G401 (cell line): ENCODE measurements at regions not wholly inside any gene's neighbourhood (a gene's known extent, or its start where the extent isn't known, plus 50 kb on each side); places are given as distances from the start of the nearest gene placed in this dataset.
A peak's percentile ranks its signal among the peaks of the same experiment; 100 is the strongest.
"Not testable (repeated sequence)": the region's sequence is repeated elsewhere in the genome, so short reads cannot be mapped to it uniquely, and the experiment has no call there.

Experiments used
- DNase-seq: peaks from one replicate; pipeline ENCODE4 v3.0.0-alpha.2; 2015; ENCODE audit warnings: low spot score
- in situ Hi-C: cut with HindIII; loops from 2 replicates; pipeline ENCODE4 v1.10.0; 2016; ENCODE audit warnings: low sequenced_read_pairs, mixed read lengths

DNA sequence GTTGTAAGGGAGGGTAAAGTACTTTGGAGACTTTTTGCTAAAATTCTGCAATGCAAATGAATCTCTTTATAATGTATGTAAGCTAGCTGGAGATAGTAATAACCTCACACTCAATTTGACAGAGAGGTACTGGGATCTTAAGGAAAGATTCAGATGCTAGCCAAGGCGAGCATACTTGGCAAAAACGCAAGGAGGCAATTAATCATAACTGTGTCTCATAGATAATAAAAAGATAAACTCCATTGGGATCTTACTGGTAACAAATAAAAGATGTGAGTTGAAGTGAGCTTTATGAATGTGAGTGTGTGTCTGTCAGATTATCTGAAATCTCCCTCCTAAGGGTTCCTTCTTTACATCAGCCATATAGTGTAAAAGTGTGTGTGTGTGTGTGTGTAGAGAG lies 533.0 kb downstream of the TMX3 start:
- no peak for DNase-seq
- in situ Hi-C loops = no loop called here

DNA sequence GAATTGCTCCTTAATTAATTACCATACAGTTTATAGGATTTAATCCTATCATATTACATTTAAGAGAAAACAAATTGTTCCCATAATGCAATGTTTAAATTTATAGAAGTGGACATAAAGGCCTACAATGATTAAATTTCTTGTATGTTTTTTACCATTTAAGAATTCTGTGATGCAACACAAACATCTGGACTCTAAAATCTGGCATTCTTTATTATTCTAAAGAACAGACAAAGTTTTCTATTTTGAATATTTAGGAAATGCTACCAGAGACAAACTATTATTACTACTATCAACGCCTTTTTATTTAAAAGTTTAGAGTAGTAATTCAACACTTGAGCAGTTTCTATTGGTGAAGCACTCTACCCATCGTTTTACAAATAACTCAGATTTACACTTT lies 535.1 kb downstream of the TMX3 start:
- in situ Hi-C loops = no loop called here
- DNase-seq = no peak

DNA sequence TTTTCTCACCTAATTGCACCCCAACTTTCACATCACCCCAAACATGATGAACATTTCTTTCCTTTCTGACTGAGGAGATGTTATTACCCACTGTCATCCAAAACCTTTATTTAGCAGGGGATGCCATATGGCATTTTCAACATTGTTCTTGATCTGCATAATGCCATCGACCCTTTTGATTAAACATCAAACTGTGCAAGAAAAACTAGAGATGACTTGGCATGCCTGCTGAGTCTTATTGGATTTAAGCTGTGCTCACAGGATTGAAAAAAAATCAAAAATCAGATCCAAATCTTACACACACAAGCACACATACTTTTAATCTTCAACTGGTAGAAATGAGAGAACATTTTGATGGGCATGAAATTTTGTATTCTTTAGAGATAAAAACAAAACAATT lies 536.0 kb downstream of the TMX3 start:
- DNase-seq = peak; percentile 56
- in situ Hi-C loops = no loop called here

GRCh38 chr18:68177807-68178702 lies 536.9 kb downstream of the TMX3 start:
- in situ Hi-C loops = no loop called here
- peak; percentile 60 for DNase-seq

DNA sequence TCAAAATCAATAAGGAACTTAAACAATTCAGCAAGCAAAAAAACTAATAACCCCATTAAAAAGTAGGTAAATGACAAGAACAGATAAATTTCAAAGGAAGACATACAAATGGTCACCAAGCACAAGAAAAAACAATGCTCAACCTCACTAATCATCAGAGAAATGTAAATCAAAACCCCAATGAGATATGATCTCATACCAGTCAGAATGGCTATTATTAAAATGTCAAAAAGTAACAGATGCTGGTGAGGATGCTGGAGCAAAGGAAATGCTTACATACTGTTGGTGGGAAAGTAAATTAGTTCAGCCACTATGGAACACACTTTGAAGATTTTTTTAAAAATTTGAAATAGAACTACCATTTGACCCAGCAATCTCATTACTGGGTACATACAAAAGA lies 538.0 kb downstream of the TMX3 start:
- in situ Hi-C loops = no loop called here
- DNase-seq = no peak

- in situ Hi-C loops = no loop called here
- DNase-seq = no peak
These were observed 541.9 kb downstream of the TMX3 start for GRCh38 chr18:68172842-68173549.

DNA sequence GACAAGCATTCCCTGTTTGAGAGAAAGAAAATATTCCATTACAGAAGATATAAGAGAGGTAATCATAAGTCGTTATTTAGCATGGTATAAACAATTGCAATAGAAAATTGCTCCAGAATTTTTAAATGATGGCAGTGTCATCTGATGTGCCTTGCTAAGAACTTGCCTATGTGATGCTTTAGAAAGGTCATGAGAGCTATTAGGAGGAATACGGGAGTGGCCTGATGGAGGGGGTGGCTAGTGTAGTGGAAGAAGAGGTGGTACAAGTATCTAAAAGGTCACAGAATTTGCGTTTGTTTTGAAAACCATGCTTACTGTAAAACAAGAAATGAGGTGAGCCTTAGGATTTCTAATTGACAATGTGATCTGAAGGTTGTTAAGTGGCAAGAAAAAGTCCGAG lies 550.0 kb downstream of the TMX3 start:
- DNase-seq = no peak
- in situ Hi-C loops = no loop called here

GRCh38 chr18:68153821-68154220 lies 561.1 kb downstream of the TMX3 start:
- in situ Hi-C loops, DNase-seq: not testable (repeated sequence)

DNA sequence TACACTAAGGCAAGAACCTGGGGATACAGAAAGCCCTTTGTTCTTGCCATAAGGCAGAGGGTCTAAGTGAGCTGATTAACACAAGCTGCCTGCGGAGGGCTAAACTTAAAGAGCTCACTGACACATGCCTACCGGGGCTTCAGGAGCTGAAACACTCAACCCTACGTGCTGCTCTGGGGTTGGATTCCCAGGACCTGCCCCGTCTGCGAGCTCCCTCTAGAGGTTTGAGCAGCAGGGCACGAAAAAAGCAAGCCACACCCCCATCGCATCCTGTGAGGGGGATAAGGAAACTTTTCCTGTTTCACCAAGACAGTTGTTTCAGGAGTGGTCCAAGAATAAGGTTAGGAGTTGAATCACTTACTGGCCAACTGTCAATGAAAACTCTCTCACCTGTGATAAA lies 562.1 kb downstream of the TMX3 start:
- in situ Hi-C loops = no loop called here
- DNase-seq = no peak

DNA sequence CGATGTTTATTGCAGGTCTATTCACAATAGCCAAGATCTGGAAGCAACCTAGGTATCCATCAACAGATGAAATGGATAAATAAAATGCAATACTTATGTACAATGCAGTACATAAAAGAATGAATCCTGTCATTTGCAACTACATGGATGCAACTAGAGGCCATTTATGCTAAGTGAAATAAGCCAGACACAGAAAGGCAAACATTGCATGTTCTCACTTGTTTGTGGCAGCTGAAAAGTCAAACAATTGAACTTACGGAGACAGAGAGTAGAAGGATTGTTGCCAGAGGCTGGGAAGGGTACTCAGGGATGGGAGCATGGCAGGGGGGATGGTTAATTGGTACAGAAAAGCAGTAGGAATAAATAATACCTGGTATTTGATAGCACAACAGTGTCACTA lies 563.9 kb downstream of the TMX3 start:
- in situ Hi-C loops = no loop called here
- no peak for DNase-seq

GRCh38 chr18:68148863-68149262 lies 566.0 kb downstream of the TMX3 start:
- in situ Hi-C loops = no loop called here
- no peak for DNase-seq

GRCh38 chr18:68147728-68148127 lies 567.2 kb downstream of the TMX3 start:
- DNase-seq = no peak
- in situ Hi-C loops = no loop called here

DNA sequence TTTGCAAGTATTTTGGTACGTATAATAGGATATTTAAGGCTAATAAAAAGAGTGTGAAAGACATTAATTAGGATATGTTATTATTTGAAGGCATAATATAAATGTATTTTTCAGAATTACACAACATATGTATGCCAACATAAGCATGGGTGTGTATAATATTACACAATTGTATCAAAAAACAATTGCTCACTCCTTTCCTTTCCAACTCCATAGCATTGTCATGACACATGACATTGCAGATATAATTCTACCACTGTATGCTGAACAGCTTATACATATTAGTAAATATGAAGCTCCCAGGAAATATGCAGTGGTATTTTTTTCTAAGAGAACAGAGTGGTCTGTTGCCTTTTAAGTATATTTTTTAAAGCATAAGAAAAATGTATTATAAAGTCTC lies 593.1 kb downstream of the TMX3 start:
- no peak for DNase-seq
- in situ Hi-C loops = no loop called here

GRCh38 chr18:68121308-68121707 lies 593.6 kb downstream of the TMX3 start:
- no peak for DNase-seq
- in situ Hi-C loops = no loop called here

DNA sequence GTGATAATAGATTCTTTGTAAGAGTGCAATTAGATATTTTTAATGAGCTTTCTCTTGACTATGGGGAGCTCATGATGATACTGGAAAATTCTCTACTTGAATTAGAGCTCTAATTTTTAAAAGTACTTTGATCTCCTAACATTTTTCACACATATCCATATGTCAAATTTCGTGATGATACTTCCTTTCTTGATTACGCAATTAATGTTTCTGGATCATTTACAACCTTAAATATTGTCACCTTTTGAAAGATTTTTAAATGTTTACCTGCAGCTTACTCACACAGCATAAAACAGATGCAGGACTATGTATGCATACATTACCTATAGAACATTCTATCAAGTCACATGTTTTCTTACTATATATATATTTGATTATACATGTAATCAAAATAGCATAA lies 598.5 kb upstream of the DSEL start:
- in situ Hi-C loops = no loop called here
- DNase-seq = no peak

- in situ Hi-C loops = no loop called here
- DNase-seq = no peak
These were observed 587.5 kb upstream of the DSEL start for GRCh38 chr18:68104036-68104435.

DNA sequence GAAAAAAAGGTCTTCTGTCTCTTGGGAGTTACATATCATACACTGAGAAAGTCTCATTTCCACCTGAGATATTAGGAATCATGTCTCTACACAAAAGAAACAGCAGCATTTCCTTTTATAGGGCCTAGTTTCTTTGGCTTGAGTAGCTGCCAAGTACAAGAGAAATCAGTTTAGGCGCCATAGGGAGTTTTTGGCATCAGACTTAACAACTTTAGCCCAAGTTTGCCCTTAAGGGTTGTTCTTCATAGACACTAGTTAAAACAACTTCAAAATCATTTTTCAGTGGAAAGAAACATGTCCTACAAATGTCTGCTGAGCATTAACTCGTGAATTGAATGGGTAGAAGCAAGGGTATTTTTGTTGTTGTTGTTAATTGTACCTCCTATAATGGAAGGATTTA lies 587.0 kb upstream of the DSEL start:
- in situ Hi-C loops = no loop called here

GRCh38 chr18:68102117-68102516 lies 585.6 kb upstream of the DSEL start:
- in situ Hi-C loops = no loop called here

More for the DNA sequence above, 587.0 kb upstream of the DSEL start:
- DNase-seq = no peak

GRCh38 chr18:68098655-68099054 lies 582.1 kb upstream of the DSEL start:
- no peak for DNase-seq
- in situ Hi-C loops = no loop called here

More at GRCh38 chr18:68102117-68102516, 585.6 kb upstream of the DSEL start:
- DNase-seq = no peak

DNA sequence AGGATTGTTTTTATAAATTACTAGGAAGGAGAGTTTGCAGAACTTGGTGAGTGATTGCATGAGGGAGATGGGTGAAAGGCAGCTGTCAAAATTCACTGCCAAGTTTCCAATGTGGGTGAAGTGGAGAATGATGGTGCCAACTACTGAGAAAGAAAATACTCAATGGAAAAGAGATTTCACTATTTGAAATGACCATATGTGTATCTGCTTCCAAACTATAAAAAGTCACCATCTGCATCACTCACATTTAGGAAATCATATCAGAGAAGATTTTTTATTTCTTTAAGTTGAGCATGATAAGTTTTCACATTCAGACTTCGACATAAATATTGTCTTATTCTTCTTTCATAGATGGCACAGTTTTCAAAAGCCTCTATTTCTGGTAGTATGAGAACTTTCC lies 570.0 kb upstream of the DSEL start:
- in situ Hi-C loops = no loop called here
- no peak for DNase-seq

DNA sequence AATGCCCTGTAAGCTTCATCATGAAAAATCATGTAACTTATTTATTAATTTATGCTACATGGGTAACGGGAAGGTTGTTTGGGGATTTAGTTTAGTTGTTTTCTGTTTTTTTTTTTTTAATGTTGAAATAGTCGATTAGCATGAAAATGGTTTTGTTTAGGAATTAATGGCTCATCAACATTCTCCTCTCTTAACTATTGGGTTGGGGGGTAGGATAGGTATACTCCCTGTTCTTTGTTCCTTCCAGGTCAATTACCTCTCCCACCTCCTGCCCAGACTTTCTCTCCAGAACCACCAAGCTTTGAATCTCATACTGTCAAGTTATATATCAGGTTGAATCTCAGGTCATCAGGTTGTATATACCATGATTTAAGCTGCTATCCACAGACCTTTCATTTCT lies 568.7 kb upstream of the DSEL start:
- DNase-seq = no peak
- in situ Hi-C loops = no loop called here
